GM18502 (cell line): ENCODE measurements at regions not wholly inside any gene's neighbourhood (a gene's known extent, or its start where the extent isn't known, plus 50 kb on each side); places are given as distances from the start of the nearest gene placed in this dataset.
"Not testable (repeated sequence)": the region's sequence is repeated elsewhere in the genome, so short reads cannot be mapped to it uniquely, and the experiment has no call there.

Experiments
- ATAC-seq: cut with Tn5 transposase; IDR thresholded peaks from one replicate; pipeline ENCODE4 v1.9.1; 2021; ENCODE audit warnings: mild to moderate bottlenecking; ENCODE audit not compliant: unreplicated experiment, poor library complexity

DNA sequence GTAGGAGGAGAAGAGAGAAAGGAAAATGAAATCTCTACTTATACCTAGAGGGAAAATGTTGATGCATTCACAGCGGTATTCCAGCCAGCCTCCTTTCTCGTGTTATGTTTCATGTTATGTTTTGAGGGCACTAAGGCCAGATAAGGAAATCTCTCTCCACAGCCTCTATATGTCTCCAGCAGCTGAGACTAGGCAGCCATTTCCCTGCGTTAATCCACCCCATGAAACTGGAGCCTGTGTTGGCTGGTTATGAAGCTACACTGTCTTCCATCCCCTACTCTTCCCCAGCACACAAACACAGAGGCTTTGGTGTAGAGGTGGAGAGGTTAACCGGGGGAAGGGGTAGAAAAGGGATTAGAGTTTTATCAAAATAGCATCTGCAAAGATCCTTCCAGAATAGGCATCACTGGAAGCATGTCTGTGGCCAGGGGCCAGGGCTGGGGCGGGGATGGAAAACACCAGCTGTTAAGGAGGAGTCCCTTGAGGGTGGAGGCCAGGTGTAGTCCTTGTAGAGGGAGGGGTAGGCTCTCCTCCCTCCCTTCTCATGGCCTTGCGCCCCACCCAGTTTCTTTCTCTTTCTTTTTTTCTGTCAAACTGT lies 100.9 kb upstream of the TNP1 start:
- ATAC-seq = no peak

DNA sequence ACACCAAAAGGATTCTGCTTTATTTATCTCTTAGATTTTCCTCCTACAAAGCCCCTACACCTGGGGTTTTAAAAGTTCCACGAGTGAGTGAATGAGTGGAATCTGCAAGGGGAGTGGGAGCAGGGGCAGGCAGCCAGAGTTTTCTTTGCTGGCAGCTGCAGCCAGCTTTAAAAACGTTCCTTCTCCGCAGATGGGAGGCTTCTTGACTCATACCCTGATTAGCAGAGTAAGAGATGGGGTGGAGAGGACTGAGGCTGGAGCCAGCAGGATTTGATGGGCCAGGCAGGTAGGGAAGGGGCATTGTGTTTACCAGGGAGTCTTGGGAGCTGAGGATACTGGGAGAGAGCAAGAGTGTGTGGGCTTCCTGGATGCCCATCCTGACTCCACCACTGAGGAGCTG lies 99.6 kb upstream of the TNP1 start:
- no peak for ATAC-seq

DNA sequence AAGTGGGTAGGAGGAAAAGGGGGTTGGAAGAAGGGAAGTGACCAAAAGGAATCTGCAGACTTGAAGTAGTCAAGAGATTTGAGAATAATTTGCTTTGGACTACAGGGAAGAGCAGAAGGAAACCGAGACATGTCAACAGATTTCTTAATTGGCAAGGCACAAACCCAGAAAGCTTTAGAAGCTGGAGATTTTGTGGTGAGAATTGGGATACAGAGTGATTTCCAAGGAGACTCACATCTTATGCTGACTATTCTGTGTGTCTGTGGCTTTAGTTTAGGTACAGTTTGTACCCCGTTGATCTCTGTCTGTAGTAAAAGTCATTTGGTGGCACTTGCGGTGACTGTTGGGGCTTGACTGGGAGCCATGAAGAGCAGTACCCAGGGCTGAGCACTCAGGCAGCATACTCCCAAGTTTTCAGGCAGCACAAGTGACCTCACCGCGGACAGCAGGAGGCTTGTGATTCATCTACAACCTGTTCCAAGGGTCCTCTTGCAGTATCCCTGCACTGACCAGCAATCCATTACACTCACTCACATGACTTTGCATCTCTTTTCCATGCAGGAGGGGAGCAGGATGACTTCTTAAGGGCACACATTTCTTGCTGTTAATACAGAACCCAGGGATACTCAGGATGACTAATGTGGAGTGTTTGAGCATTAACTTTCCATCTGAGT lies 97.1 kb upstream of the TNP1 start:
- no peak for ATAC-seq

DNA sequence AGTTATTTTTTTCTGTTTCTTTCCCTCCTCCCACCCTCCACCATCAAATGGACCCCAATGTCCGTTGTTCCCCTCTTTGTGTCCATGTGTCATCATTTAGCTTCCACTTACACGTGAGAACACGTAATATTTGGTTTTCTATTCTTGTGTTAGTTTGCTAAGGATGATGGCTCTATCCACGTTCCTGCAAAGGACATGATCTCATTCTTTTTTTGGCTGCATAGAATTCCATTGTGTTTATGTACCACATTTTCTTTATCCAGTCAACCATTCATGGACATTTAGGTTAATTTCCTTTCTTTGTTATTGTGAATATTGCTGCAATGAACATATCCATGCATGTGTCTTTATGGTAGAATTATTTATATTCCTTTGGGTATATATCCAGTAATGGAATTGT lies 91.3 kb upstream of the TNP1 start:
- ATAC-seq = no peak

DNA sequence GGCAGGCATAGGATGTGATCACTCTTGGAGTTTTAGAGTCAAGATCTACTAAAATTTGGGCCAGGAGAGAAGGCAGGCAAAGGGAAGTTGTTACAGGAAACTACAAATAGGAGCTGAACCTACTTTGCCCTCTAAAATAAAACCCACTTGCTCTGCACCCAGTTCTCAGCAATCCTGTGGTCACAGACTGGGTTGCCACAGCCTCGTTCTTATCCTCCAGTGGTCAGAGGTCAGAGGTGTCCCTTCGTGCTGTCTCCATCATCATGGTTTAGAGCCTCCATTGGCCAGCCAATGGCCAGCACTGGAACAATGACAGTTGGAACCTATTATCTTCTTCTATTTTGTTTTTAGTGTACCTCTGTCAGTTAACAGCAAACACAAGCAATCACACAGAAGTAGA lies 90.7 kb upstream of the TNP1 start:
- no peak for ATAC-seq

DNA sequence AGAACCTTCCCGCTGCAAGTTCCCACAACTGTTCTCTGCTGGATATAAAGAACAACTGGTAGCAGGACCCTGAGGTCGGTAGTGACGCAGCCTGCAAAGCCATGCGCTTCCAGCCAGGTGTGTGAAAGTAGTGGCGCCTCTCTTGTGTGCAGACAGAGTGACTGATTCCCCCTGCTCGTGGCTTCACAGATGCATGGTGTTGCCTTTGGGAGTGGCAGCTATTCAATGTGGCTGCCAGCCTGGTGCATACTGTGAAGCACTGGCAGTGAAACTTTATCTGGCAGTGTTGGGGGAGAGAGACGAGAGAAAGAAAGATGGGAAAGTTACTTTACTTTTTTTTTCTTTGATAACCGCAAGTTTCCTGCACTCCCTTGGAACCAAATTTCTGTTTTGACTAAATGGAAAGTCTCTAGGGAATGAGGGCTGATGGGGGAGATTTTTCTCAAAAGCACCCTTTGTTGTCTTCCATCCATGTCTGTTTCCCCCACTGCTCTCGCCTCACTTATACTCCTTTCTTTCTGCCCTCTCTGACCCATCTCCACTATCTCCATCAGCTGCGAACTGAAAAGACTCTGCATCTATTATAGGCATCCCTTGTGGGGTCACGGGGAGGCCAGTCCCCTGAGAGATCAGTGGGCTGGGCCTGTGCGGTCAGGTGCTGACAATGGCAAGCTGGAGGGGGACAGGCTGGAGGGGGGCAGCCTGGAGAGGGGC lies 90.0 kb upstream of the TNP1 start:
- ATAC-seq = no peak

DNA sequence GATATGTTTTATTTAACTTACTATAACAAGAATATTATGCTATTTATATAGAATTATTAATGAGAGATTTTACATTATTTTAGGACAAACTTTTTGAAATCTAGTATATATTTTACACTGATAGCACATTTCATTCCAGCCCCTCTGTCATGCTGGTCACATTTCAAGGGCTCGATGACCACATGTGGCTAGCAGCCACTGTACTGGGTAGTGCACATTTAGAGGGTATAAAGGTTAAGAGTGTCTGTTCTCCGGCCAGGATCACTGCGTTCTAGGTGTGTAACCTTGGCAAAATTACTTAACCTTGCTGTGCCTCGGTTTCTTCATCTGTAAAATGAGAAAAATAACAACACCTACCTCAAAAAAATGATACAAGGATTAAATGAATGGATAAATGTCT lies 87.2 kb upstream of the TNP1 start:
- ATAC-seq = no peak

DNA sequence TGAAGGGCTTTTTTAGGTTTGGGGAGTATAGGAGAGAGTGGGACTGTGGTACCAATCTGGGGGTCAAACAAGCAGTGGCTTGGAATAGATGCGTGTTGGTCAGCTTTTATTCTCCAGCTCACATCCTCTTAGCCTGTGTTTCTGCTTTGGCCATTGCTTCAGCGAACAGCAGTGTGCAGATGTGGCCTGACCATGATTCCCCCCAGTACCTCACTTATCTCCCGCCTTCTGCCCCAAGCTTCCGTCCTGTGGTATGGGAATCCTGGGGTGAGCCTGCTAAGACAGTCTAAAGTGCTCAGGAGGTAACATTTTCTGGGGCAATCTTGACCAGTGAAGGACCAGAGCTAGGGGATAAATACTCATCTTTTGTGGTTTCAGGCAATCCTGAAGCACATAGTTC lies 84.9 kb upstream of the TNP1 start:
- ATAC-seq = no peak

DNA sequence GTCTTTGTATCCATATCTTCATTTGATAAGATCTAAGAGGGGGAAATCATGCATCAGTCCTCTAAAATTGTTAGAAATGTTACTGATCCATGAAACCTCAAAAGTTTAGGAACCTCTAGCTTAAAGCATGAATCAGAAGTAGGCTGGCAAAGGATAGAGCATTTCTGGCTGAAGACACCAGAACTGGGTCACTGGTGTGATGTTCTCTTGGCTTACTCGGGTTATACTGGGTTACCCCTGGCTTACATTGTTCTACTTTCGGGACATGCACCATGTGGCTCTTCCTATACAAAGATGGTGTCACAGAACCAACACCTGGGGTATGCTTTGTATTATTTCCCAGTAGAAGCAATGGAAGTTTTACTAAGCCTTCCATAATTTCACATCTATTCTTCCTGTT lies 83.2 kb upstream of the TNP1 start:
- ATAC-seq = no peak

DNA sequence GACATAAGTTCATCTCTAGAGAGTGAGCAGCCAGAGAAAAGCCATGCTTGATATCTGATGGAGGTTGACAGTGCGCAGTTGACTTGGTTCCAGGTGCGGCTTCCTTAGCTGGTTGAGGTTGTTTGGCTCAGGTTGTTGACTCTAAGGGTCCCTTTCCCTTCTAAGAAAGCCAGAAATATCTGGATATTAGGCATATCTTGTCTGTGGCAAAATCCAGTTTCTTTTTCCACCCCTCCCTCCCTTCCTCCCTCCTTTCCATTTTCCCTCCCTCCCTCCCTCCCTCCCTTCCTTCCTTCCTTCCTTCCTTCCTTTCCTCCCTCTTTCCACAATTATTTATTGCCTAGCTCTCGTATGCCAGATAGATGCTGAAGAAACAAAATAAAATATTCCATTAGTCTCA lies 82.6 kb upstream of the TNP1 start:
- no peak for ATAC-seq

DNA sequence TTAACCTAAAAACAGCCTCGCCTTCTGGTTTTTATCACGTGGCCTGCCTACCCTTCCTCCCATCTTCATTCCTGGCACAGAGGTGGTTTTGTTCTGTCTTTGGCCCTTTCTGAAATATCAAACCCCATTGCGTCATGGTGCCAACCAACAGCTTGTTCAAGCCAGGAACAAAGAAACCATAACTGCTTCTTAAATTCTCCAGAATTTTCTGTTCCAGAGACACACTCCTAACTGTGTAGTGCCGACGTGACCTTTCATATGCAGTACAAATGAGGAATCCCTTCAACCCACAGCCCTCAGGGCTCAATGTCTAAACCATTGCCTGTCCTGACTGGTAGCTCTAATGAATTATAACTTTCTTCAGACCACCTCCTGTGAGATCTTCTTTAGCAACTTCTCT lies 82.2 kb upstream of the TNP1 start:
- ATAC-seq = no peak

DNA sequence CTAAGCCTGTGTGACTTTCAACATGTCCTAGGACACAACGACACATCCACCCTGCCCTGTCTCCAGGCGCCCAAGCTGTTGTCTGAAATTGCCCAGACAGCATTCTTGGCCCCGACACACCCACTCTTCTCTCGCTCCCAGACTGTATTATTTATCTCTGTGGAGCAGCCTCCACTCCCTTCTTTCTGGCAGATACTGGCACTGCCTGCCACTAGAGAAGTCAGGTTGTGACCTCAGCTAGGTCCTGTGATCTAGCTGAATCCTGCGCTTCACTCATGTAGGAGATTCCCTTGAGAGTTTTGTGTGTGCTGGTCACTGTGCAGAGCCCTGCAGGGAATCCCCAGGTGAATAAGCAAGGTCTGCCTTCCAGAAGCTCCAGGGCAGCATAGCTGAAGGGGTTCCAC lies 77.1 kb upstream of the TNP1 start:
- no peak for ATAC-seq

DNA sequence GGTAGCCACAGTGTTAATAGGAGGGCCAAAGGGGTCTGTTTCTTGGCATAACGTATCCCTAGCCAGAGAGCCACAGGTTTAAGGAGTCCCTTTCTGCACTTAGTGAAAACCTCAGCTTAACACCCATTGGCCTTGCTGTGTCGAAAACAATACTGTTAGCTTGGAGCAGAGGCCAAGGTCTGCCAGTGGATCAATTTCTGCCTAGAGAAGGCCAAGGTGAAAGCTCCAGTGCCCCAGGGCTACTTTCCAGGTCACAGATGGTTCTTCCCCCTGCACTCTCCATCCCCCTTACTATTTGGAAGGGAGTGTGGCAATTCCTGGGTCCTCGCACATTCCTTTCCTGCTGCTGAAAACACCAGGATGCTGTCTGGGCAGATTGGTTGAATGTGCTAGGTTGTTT lies 74.8 kb upstream of the TNP1 start:
- ATAC-seq = no peak

DNA sequence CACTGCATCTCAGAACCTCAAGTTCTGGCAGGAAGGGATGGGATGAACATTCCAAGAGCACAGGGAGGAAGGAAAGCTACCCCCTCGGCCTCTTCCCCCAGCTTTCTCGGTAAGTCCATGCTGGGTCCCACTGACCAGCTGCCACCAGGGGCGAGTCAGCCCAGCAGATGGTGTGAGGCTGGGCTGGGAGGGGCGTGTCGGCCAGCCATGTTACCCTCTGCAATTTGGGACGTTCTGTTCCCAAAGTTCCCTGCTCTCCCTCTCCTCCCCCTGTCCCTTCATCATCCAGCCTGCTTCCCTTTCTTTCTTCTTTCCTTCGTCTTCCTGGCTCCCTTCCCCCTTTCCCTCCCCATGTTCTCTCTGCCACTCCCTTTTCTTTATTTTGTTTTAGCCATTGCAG lies 74.3 kb upstream of the TNP1 start:
- no peak for ATAC-seq

DNA sequence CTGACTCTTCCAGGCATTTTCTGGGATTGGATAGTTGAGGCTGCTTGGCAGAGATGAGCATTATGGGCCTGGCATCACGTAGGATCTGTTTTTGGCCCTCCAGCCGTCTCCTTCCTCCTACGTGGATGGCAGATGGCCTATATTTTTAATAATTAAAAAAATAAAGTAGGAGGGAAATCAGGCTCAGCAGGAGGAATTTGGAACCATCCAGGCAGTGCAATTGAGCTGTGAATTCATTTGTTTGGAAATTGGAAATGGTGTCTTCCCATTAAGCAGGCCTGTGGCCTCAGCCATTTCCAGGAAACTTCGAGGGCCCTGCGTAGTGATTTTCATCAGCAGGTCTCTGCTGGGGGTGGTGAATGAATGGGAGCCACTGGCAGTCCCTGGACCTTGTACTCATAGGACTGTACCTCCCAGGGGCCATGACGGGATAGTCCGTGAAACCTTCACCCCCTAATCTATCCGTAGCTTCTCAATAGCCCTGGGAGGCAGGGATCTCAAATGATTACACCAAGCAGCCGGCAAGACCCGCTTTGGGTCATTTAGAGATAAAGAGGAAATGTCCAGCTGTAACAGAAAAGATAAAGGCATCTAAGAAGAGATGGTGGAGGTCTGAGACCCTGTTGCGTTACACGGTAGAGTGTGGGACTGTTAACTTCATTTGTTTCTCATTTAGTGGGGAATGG lies 73.1 kb upstream of the TNP1 start:
- ATAC-seq = no peak

DNA sequence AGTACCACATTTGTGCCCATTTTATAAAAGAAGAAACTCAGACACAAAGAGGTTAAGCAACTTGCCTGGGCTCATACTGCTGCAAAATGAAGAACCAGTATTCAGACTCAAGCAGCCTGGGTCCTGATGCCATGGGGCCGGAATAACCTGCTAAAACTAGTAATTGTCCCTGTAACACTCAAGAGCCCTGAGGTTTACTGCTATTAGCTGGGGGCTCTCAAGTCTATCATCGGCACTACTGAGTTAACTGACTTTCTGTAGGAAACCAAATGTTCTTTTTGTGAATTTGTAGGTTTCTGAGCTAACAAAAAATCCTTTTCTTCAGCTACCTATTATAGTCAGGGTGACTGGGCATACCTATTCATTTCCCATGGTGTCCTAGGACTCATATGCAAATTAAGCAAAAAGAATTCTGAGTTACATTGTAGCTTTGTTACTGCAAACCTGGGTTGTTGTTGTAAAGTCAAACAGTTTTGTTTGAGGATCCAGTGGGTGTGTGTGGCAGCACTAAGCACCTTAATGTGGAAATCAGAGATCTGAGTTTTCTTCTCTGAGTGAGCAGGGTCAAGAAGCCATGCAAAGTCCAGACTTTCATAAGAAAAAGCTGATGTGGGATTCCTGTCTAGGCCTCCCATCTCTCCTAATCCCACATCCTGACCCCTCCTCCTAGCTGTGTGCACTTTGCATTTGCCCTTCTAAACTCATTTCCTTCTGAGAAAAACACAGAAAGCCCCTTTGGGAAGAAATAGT lies 72.4 kb upstream of the TNP1 start:
- ATAC-seq = no peak

DNA sequence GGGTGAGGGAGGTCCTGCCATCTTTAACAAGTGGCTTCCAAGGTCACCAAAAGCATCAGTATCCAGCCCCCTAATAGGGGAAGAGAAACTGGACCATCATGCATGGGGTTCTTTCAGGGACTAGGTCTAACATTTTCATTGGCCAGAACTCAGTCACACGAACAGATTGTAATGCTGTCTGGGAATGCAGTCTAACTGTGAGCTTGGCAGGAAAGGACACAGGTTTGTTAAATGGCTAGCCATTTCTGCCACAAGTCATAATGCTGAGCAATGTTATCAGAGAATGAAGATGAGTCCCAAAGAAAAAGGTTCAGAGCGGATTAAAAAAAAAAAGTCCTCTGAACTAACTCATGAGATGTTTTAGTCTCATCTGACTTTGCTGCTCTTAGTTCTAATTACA lies 70.9 kb upstream of the TNP1 start:
- no peak for ATAC-seq

DNA sequence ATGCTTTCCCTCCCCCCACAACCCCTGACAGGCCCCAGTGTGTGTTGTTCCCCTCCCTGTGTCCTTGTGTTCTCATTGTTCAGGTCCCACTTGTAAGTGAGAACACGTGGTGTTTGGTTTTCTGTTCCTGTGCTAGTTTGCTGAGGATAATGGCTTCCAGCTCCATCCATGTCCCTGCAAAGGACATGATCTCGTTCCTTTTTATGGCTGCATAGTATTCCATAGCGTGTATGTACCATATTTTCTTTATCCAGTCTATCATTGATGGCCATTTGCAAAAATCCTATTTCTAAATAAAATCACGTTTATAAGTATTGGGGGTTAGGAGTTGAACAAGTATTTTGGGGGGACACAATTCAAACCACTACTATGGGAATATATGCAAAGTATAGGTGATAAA lies 69.5 kb upstream of the TNP1 start:
- ATAC-seq = not testable (repeated sequence)

DNA sequence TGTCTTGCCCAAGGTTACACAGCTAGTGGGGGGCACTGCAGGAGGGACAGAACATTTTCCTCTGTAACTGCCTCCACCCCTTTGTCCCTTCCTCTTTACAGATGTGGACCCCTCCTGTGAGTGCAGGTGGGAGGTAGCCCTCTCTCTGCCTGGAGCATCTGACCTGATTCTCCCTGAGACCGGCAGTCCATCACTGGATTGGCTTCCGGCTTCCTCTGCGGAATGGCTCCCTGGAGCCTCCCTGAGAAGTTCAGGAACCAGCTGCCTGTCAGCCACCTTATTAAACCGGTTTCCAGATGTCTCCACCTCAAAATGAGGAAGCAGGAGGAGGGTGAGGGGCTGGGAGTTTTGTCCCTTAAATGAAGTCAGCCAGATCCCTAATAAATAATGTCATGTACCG lies 67.3 kb upstream of the TNP1 start:
- ATAC-seq = no peak

DNA sequence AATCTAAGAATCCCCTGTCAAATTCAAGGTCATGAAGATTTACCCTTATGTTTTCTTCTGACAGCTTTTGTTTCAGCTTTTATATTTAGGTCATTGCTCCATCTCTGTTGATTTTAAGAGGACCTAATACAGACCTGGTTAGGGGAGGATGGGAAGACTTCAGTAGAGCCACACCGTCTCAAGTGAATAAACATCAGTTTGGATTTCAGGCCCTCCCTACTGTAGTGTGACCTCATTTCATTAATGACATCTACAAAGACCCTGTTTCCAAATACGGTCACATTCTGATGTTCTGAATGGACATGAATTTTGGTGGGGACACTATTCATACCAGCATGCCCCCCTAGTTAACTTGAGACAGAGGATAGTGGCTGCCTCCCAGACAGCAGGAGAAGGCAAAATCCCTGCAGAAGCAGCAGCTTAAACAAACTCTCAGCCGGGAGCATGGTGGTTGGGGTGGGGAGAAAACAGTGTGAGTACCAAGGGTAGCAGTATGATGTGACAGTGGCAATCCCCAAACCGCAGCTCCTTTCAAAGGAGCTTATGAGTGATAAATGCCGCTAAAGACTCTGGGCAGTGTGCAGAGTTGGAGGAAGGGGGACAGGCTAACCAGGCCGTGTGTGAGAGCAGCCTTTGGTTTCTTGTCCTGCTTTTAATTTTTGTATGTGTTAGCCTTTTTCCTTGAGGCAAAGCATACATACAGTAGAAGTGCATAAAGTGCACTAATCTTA lies 65.9 kb upstream of the TNP1 start:
- ATAC-seq = no peak
